ENCODE measurements at regions not wholly inside any gene's neighbourhood (a gene's known extent, or its start where the extent isn't known, plus 50 kb on each side); places are given as distances from the start of the nearest gene placed in this dataset.

- TF ChIP-seq CTCF (IDR thresholded peaks at IDR 0.05; ENCODE audit: insufficient read depth, low read depth, low read length) (no peak), EZH2 (IDR thresholded peaks at IDR 0.05; ENCODE audit: insufficient read depth, low read length) (no peak)
Observed at GRCh38 chrX:102988517-102988916, 51.4 kb downstream of the RAB40AL start.
